ENCODE measurements at regions not wholly inside any gene's neighbourhood (a gene's known extent, or its start where the extent isn't known, plus 50 kb on each side); places are given as distances from the start of the nearest gene placed in this dataset.
"Not testable (repeated sequence)": the region's sequence is repeated elsewhere in the genome, so short reads cannot be mapped to it uniquely, and the experiment has no call there.

DNA sequence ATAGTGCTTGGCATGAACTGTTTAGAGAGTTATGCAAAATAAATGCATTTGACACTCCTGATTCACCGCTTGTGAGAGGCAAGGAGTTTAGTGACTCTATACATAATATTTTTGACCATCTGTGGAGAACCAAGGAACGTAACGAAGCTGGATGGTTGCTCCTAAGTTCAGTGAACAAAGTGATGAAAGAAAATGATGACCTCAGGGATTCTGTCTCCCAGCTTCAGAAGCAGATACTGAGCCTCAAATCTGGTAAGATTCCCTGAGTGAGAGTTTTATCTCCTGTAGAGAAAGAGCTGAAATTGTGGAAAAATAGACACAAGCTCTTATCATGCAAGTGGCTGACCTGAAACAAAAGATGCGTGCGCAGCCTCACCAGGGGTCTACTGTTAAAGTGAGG lies 273.6 kb upstream of the ZNF385D start:
- TF ChIP-seq, protein P1, sequence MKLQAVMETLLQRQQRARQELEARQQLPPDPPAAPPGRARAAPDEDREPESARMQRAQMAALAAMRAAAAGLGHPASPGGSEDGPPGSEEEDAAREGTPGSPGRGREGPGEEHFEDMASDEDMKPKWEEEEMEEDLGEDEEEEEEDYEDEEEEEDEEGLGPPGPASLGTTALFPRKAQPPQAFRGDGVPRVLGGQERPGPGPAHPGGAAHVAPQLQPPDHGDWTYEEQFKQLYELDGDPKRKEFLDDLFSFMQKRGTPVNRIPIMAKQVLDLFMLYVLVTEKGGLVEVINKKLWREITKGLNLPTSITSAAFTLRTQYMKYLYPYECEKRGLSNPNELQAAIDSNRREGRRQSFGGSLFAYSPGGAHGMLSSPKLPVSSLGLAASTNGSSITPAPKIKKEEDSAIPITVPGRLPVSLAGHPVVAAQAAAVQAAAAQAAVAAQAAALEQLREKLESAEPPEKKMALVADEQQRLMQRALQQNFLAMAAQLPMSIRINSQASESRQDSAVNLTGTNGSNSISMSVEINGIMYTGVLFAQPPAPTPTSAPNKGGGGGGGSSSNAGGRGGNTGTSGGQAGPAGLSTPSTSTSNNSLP (IDR thresholded peaks at IDR 0.05; ENCODE audit: low read depth, low read length) = not testable (repeated sequence)
- TF ChIP-seq POLR2AphosphoS2 (IDR thresholded peaks at IDR 0.05; ENCODE audit: low read depth, low read length); ESRRA (CRISPR knock-in tag; IDR thresholded peaks at IDR 0.05; ENCODE audit: low read depth); SRF (IDR thresholded peaks at IDR 0.05; ENCODE audit: low read depth, low read length); FOXJ3 (CRISPR knock-in tag; IDR thresholded peaks at IDR 0.05; ENCODE audit: borderline replicate concordance): not testable (repeated sequence)

Data from HepG2 (cell line).